ENCODE measurements at regions not wholly inside any gene's neighbourhood (a gene's known extent, or its start where the extent isn't known, plus 50 kb on each side); places are given as distances from the start of the nearest gene placed in this dataset.
A peak's percentile ranks its signal among the peaks of the same experiment; 100 is the strongest.
"Not testable (repeated sequence)": the region's sequence is repeated elsewhere in the genome, so short reads cannot be mapped to it uniquely, and the experiment has no call there.

DNA sequence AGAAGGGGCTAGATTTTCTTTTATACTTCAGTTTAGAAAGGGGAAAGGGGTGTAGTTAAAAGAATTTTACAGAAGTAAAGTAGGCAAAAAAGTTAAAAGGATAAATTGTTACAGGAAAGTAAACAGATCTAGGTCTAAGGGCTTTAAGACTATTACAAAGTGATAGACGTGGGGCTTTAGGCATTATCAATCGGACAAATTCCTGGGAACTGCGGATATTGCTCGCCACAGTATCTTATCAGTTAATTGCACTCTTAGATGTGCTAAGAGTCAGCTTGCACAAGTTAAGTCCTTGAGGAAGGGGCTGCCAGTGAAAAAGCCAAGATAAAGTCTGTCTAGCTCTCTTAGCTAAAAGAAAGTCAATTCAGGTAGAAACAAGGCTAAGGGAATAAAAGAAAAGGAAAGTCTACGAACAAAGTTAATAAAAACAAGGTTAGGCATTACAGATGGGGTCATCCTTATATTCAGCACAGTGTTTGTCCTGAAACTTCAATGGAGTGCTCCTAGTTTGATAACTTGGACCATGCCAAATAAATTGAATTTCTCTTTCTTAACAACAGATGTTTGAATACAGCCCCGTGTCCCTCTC, 125.4 kb downstream of the ART5 start:
- not testable (repeated sequence) for H3K27ac ChIP-seq; DNase-seq (ENCODE audit: low read depth, low spot score)

GRCh38 chr11:3514635-3515424, 127.0 kb downstream of the ART5 start:
- H3K27ac ChIP-seq; DNase-seq (ENCODE audit: low read depth, low spot score): not testable (repeated sequence)

GRCh38 chr11:3513311-3513710, 128.5 kb downstream of the ART5 start:
- H3K27ac ChIP-seq; DNase-seq (ENCODE audit: low read depth, low spot score): not testable (repeated sequence)

DNA sequence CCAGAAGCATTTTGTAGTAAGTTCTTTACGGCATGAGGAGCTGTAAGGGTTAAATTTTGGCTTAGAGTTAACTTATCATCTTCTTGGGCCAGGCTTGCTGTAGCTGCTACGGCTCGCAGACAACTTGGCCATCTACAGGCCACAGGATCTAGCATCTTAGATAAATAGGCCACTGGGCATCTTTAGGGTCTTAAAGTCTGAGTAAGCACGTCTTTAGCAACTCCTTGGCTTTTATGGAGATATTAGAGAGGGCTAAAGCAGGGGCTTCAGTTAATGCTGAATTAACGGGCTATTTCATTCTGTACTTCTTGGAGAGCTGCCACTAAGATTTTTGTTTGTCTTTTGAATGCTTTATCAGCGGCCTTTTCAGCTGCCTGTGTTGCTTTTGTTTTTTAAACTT, 129.0 kb downstream of the ART5 start:
- H3K27ac ChIP-seq, result not testable (repeated sequence)

GRCh38 chr11:3512133-3512703, 129.6 kb downstream of the ART5 start:
- not testable (repeated sequence) for DNase-seq (ENCODE audit: low read depth, low spot score); H3K27ac ChIP-seq

More for the DNA sequence above, 129.0 kb downstream of the ART5 start:
- DNase-seq (ENCODE audit: low read depth, low spot score), result not testable (repeated sequence)

- not testable (repeated sequence) for DNase-seq (ENCODE audit: low read depth, low spot score); H3K27ac ChIP-seq
Measured at GRCh38 chr11:3511416-3512132, 130.2 kb downstream of the ART5 start.

GRCh38 chr11:3509563-3509962, 130.6 kb upstream of the ZNF195 start:
- DNase-seq (ENCODE audit: low read depth, low spot score); H3K27ac ChIP-seq: not testable (repeated sequence)

DNA sequence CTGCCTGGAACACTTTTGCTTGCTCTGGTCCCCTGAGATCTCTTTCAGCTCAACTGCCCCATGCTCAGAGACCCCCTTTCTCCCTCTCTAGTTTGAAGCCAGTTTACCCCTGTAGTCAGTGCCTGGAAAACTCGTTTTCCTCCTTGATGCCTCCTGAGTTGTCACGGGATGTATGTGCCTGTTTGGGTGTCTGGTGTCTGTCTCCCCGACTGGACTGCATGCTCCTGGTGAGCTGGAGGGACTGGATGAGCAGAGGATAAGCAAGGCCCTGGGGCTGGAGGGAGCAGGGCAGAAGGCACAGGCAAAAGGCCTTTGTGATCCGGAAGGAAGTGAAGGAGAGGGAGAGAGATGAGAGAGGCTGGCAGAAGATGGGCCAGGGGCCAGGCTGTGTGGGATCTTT, 120.3 kb upstream of the ZNF195 start:
- DNase-seq (ENCODE audit: low read depth, low spot score); H3K27ac ChIP-seq: not testable (repeated sequence)

- DNase-seq (ENCODE audit: low read depth, low spot score), result not testable (repeated sequence)
Measured at GRCh38 chr11:3498356-3498755, 119.4 kb upstream of the ZNF195 start.

DNA sequence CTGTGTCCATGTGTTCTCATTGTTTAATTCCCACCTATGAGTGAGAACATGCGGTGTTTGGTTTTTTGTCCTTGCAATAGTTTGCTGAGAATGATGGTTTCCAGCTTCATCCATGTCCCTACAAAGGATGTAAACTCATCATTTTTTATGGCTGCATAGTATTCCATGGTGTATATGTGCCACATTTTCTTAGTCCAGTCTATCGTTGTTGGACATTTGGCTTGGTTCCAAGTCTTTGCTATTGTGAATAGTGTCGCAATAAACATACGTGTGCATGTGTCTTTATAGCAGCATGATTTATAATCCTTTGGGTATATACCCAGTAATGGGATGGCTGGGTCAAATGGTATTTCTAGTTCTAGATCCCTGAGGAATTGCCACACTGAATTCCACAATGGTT, 114.2 kb upstream of the ZNF195 start:
- not testable (repeated sequence) for DNase-seq (ENCODE audit: low read depth, low spot score); H3K27ac ChIP-seq

More at GRCh38 chr11:3498356-3498755, 119.4 kb upstream of the ZNF195 start:
- not testable (repeated sequence) for H3K27ac ChIP-seq

DNA sequence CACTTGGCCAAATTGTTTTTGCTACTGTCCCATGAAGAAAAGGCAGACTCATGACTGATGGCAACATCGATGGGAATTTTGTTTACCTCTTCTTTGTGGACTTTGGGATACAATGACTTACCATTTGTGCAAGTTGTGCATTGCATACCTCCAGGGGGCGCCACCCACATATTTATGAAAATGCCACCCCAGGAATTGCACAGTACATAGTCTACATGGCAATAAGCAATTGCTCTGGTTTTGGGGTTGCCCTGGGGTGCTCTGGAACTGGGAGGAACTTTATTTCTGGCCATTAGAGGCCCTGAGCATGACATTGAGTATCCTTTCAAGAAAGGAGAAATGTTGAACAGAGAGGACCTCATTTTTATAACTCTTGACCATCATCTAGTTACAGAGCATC, 109.1 kb upstream of the ZNF195 start:
- H3K27ac ChIP-seq; DNase-seq (ENCODE audit: low read depth, low spot score): not testable (repeated sequence)

DNA sequence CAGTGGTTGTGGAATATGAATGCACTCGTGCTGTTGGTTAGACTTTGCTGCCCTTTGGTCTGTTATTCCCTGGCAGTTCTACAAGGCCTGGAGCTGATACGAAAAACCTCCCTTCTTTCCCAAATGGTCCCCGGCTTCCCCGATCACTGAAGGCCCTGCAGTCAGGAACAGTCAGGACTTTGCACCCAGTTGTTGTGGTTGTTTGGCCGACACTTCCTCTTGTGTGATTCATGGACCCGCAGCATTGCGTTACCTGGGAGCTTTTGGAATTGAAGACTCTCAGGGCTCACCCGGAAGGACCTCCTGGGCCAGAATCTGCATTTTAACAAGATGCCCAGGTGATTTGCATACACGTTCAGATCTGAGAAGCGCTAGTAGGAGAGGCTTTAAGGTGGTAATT, 106.8 kb upstream of the ZNF195 start:
- not testable (repeated sequence) for DNase-seq (ENCODE audit: low read depth, low spot score); H3K27ac ChIP-seq

DNA sequence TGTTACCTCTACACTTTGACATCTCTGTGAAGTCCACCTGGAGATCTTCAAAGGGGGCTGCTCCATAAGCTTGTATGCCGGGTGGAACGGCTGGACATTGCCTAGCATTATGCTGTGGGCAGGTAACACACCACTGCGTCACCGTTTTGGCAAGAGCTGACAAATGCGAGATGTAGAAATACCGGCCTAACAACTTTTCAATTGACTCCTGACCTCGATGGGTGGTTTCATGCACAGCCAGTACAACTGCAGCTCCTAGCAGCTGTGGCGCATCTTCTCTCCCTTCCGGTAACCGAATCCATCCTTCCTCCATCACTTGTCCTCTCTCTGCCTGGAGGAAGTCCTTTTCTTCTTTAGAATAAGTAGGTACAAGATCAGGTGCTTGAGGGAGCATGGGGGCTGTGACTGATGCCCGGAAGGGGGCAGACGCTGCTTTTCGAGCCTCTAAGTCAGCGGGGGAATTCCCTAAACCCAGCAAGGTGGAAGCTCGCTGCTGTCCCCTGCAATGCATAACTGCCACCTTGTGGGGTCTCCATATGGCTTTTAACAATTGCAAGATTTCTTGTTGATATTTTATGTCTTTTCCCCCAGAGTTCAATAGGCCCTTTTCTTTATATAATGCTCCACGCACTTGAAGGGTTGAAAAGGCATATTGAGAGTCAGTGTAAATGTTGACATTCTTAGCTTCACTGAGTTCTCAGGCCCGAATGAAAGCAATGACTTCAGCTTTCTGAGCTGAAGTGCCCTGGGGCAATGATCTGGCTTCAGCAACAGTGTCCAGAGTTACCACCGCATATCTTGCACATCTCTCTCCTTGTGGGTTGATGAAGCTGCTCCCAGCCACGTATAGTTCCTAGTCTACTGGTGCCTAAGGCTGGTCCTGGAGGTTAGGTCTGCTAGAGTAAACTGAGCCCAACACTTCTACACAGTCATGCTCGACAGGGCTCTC, 98.3 kb upstream of the ZNF195 start:
- not testable (repeated sequence) for DNase-seq (ENCODE audit: low read depth, low spot score)
- peak overlapping the region; percentile 63 for H3K27ac ChIP-seq

DNA sequence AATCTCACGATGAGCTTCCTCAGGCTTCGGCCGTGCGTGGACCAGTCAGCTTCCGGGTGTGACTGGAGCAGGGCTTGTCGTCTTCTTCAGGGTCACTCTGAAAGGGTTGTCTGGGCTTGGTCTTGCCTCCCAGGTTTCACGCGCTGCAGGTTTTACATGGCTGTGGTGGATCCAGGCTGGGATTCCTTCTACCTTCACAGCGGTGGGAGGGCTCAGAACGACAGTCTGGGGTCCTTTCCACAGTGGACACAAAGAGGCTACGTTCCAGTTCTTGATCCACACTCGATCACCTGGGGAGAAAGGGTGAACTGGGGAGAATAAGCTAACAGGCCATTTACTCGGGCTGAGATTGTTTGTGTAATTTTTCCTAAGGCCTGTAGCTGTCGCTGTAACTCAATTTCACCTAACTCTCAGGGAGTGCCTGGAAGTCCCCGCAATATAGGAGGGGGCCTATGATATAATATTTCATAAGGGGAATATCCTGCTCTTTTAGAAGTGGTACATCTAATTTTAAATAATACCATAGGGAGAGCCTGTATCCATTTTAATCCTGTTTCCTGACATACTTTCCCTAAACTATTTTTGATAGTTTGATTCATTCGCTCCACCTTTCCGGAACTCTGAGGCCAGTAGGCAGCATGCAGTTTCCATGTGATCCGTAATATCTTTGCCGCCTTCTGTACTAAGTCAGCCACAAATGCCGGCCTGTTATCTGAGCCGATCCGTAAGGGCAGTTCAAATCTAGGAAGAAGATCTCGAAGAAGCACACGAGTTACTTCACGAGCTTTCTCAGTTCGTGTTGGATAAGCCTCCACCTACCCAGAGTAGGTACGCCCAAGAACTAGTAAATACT, 97.4 kb upstream of the ZNF195 start:
- DNase-seq (ENCODE audit: low read depth, low spot score), result not testable (repeated sequence)
- peak overlapping the region; percentile 63 for H3K27ac ChIP-seq

- not testable (repeated sequence) for H3K27ac ChIP-seq; DNase-seq (ENCODE audit: low read depth, low spot score)
Measured at GRCh38 chr11:3468963-3469362, 90.0 kb upstream of the ZNF195 start.

- DNase-seq (ENCODE audit: low read depth, low spot score); H3K27ac ChIP-seq: not testable (repeated sequence)
Measured at GRCh38 chr11:3467599-3467998, 88.7 kb upstream of the ZNF195 start.

GRCh38 chr11:3455666-3456065, 76.7 kb upstream of the ZNF195 start:
- H3K27ac ChIP-seq; DNase-seq (ENCODE audit: low read depth, low spot score): not testable (repeated sequence)

GRCh38 chr11:3454844-3455243, 75.9 kb upstream of the ZNF195 start:
- DNase-seq (ENCODE audit: low read depth, low spot score); H3K27ac ChIP-seq: not testable (repeated sequence)
